GM19239 (cell line): ENCODE measurements at regions not wholly inside any gene's neighbourhood (a gene's known extent, or its start where the extent isn't known, plus 50 kb on each side); places are given as distances from the start of the nearest gene placed in this dataset.

Source experiments
- DNase-seq: peaks from one replicate; pipeline ENCODE4 v3.0.0; 2011; ENCODE audit warnings: low spot score; ENCODE audit not compliant: insufficient read length
- FAIRE-seq: peaks from 2 replicates; lab custom pipeline; 2011; peaks lifted over from hg19 to GRCh38; lab: Jason Lieb, UNC

DNA sequence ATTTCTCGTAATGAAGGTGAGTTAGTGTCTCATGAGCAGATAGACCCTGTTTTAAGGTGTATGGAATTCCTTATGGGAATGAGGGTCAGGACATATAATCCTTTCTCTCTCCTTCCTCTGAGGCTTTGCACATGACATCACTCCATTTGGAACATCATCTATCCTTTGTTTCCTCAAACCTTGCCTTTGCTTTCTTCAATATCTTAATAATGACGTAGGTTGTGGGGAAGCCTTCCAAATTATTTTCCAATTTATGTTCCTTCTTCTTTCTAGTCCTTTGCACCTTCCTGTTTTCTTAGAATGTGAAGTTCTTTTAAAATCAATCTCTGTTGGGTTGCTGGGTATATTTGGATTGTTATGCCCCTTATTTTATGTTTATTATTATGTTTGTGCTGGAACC, 502.9 kb upstream of the STXBP6 start:
- no peak for FAIRE-seq
- no peak for DNase-seq

DNA sequence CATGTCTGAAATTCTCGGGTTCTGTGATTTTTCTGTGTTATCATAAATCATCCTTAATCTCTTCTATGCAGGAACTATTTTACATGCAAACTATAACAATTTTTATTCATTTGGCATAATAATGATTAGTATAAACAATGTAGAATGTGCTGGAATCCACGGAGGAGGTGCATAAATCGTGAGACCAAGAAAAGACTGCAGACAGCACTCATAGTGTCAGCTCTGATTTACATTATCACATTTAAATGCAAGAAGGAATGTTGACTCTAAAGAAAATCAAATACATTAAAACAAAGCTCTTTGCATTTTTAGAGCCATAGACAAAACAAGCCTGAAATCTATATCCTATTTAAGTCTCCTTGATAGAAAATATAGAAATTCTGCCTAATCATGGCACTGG, 501.7 kb upstream of the STXBP6 start:
- DNase-seq (no peak), FAIRE-seq (no peak)

- DNase-seq (no peak), FAIRE-seq (no peak)
Measured at GRCh38 chr14:25546826-25547225, 496.9 kb upstream of the STXBP6 start.

DNA sequence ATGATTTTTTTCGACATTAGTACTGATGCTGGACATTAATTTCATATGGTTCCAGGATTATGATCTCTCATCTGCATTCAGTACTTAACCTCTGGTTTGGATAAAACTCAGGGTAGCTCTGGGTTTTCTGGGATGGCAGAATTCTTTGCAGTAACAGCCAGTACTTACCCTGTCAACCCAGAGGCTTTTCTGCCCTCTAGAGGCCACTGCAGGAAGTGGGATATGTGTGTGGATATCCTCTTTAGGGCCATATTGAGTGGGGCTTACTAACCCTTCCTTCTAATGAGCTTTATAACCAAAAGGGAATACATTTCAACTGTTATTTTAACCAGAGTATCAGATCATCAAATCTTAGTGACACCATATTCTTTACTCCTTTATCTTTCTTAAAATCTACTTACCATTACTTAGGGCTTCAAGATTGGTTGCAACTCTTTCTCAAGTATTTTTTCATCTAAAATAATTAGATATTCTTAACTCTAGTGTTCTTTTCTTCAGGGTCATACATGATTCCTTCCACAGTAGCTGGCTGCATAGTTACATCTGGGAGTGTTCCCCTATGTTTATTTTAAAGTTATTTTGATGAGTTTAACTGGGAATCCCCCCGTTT, 488.0 kb upstream of the STXBP6 start:
- FAIRE-seq (no peak), DNase-seq (no peak)

- FAIRE-seq: no peak
- no peak for DNase-seq
Measured at GRCh38 chr14:25526290-25526689, 476.3 kb upstream of the STXBP6 start.

GRCh38 chr14:25522926-25523325, 473.0 kb upstream of the STXBP6 start:
- FAIRE-seq (no peak), DNase-seq (no peak)

GRCh38 chr14:25522116-25522515, 472.2 kb upstream of the STXBP6 start:
- FAIRE-seq: no peak
- no peak for DNase-seq

DNA sequence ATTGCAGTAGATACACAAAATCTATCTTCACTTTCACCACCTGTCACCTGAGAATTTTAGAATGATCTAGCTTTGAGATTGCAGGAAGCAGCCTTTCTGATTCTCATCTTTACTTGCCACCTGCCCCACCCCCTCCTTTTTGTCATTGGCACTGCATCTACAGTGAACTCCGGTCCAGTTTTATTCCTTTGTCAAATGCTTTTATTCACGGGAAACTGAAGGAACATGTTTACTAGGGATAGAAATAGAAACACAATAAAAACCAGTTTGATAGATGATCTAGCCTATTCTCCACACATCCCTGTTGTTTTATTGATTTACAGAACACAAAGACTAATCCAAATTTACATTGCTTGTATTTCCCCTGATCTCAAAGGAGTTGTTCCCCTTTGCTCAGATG, 471.7 kb upstream of the STXBP6 start:
- FAIRE-seq (no peak), DNase-seq (no peak)

GRCh38 chr14:25520821-25521220, 470.9 kb upstream of the STXBP6 start:
- DNase-seq: no peak

DNA sequence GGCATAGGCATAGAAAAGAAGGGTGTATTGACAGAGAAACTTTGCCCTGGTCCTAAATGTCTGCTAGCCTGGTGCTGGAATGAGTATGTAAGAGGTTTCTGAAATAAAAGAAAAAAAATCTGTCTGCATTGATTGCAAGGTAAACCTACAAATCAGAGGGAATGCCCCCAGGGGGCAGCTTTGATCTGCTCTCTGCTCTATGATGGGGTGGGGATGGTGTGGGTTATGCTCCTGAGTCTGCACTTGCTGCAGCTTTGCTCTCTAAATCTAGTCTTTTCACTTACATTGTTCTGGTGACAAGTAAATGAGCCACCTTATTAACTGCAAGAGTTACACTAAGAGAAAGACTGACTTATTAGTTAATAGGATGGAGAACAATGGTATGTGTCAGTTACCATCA, 468.4 kb upstream of the STXBP6 start:
- no peak for FAIRE-seq
- no peak for DNase-seq

More at GRCh38 chr14:25520821-25521220, 470.9 kb upstream of the STXBP6 start:
- FAIRE-seq: no peak

DNA sequence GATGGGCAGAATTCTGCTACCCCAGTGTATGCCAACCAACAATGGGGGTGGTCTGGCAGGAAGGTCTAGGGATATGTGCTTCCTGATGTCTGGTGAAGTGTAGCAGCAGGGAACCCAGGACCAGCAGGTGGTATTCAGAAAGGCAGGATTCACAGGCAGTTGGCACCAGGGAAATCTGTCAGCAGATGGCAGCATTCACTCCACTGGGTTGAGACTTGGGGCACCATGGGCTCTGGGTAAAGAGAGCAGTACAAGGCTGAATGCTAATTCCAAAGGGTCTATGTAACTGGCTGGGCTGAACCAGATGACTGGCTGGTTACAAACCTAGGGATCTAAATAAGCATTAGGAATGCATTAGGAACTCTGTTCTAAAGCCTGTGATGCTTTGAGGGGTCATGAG, 466.9 kb upstream of the STXBP6 start:
- FAIRE-seq: no peak

GRCh38 chr14:25508845-25509244, 458.9 kb upstream of the STXBP6 start:
- FAIRE-seq (no peak), DNase-seq (no peak)

More for the DNA sequence above, 466.9 kb upstream of the STXBP6 start:
- DNase-seq: no peak

DNA sequence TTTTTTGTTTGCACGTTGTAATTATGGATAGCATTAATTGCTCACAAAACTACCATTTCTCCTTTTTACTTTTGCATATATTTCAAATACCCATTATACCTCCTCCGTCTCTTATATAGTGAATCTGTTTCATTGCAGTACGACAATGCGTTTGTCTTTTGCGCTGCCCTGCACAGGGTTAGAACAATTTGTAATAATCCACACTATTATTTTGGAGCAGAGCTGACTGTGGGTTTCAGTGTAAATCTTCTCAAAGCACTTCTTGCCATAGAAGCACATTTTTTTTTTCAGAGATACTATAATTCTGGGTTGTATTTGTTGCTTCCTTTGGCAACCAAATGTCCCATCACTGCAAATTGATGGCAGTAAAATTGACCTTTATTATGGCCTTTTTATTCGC, 451.8 kb upstream of the STXBP6 start:
- no peak for FAIRE-seq
- no peak for DNase-seq

DNA sequence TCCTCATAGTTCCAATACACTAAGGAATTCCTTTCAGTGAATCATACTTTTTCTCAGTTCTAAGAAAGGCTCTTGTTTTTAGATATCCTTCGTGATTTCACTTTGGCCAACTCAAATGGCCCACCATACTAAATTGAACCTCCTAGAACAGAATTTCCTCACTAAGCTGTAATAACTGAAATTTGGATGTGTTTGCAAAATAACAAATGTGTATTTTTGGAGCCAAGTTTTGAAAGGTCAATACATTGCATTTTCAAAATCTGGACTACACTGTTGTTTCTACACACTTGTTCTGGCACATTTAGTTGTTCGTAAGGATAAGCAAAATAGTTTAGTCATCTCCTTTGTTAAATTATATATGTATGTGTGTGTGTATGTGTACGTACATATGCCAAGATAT, 439.0 kb upstream of the STXBP6 start:
- no peak for DNase-seq
- no peak for FAIRE-seq

DNA sequence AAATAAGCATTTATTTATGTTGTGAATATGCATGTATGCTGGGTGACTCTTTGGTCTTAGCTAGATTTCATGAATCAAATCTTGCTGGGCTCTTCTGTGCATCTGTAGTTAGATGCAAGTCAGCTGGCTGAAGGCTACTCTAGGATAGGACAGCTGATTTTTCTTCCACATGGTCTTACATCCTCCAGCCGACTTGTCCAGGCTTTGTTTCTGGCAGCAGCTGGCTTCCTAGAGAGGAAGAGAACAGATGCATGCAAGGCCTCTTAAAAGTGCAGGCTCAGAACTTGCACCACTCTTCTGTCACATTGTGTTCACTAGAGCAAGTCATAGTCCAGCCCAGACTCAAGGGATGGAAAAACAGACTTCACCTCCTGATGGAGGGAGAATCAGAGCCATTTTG, 435.4 kb upstream of the STXBP6 start:
- no peak for FAIRE-seq
- DNase-seq: no peak

DNA sequence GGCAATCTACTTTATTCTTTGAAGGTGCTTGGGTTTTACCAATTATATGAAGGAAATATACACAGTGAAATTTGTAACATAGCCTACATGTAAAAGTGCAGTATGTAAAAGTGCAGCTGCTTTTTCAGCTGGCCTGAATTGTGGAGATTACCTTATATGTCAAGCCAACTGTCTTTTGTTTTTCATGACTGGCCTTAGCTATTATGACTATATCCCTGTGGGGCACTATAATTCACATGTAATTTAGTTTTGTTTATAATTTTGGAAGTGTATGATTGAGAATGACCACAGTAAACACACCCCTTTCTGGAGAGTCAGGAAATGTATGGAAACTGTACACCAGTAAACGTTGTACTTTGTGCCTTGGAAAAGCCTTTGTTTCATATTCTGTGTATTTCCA, 435.0 kb upstream of the STXBP6 start:
- DNase-seq (no peak), FAIRE-seq (no peak)

DNA sequence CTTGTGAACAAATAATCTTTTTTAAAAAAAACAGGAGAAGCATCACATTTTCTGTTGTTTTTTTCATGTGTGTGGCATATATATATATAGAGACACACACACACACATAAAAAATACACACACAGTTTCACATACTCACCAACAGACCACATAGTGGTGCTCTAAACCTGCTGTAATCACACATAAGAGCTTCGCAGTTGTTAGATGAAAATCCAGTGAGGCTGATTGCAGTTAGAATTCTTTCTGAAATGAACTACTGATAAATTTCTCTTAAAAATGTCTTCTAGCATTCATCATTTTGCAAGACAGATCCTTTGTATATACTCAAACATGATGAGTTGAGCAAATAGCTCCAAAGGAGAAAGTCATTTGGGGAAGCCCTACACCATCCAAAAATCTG, 434.3 kb upstream of the STXBP6 start:
- DNase-seq (no peak), FAIRE-seq (no peak)

DNA sequence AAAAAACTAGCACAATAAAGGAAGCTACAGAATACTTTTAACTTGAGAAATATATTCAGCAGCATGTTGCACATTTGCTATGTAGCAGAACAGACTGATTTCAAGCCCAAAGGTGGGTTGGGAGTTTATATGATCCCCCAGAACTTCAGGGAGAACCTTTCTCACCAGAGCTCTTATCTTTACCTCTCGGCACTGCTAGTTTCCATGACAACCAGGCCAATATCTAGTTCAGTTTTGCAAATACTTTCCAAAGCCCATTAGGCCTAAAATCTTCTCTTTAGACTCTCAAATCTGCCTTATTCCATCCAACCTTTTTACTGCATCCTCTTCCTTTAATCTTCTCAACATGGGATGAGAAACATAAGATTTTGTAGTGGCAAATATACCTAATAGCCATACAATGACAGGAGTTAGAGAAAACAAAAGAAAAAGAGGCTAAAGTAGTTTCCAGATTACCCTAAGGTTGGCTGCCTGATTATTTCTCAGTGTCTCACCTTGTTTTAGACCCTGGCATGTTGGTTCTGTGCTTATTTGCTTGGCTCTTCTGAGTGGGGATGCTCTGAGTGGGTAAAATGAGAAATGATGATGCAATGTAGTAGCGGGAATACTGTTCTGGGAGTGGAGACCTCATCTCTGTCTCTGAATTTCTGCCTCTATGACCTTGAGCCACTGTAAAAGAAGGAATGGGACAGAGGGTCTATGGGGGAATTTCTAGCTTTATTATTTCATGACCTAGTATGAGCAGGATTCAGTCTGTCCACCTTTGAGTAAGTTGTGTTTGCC, 427.6 kb upstream of the STXBP6 start:
- DNase-seq (no peak), FAIRE-seq (no peak)

DNA sequence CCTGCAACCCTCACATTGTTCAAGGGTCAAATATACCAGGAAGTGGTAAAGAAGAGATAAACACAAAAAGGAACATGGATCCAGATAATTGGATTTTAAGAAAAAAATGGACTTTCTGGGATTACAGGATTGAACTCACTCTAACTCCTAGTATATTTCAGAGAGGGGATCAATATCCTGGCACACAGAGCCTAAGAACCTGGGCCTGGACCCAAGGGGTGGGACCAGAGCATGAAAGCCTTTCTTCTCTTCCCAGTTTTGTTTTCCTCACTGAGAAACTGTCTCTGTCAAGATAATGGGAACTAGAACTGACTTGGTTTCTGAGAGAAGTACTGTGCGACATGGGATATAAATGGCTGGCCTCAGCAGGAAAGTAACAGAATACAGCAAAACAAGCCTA, 422.8 kb upstream of the STXBP6 start:
- DNase-seq (no peak), FAIRE-seq (no peak)

GRCh38 chr14:25464772-25465171, 414.8 kb upstream of the STXBP6 start:
- DNase-seq (no peak), FAIRE-seq (no peak)

- DNase-seq (no peak), FAIRE-seq (no peak)
Measured at GRCh38 chr14:25464078-25464477, 414.1 kb upstream of the STXBP6 start.

- FAIRE-seq (no peak), DNase-seq (no peak)
Measured at GRCh38 chr14:25463480-25463879, 413.5 kb upstream of the STXBP6 start.
